ENCODE measurements at regions not wholly inside any gene's neighbourhood (a gene's known extent, or its start where the extent isn't known, plus 50 kb on each side); places are given as distances from the start of the nearest gene placed in this dataset.
"Not testable (repeated sequence)": the region's sequence is repeated elsewhere in the genome, so short reads cannot be mapped to it uniquely, and the experiment has no call there.

GRCh38 chr1:76725864-76726619, 141.2 kb upstream of the ST6GALNAC5 start:
- H3K36me3 ChIP-seq (ENCODE audit: control insufficient read depth, insufficient read depth, low read length) = no peaks in the 10 kb centered on the region
- no peaks in the 10 kb centered on the region for H3K27me3 ChIP-seq (ENCODE audit: control insufficient read depth, insufficient read depth, low read length)
- H3K4me1 ChIP-seq = no peaks in the 10 kb centered on the region
- no peaks in the 10 kb centered on the region for H3K9me3 ChIP-seq (ENCODE audit: control insufficient read depth, low read length)
- H3K4me3 ChIP-seq (ENCODE audit: low read depth, low read length) = no peak overlapping the region
- no peak overlapping the region for H3K4me2 ChIP-seq (ENCODE audit: low read length)
- no peak overlapping the region for H3K9ac ChIP-seq
- TF ChIP-seq, protein P1, sequence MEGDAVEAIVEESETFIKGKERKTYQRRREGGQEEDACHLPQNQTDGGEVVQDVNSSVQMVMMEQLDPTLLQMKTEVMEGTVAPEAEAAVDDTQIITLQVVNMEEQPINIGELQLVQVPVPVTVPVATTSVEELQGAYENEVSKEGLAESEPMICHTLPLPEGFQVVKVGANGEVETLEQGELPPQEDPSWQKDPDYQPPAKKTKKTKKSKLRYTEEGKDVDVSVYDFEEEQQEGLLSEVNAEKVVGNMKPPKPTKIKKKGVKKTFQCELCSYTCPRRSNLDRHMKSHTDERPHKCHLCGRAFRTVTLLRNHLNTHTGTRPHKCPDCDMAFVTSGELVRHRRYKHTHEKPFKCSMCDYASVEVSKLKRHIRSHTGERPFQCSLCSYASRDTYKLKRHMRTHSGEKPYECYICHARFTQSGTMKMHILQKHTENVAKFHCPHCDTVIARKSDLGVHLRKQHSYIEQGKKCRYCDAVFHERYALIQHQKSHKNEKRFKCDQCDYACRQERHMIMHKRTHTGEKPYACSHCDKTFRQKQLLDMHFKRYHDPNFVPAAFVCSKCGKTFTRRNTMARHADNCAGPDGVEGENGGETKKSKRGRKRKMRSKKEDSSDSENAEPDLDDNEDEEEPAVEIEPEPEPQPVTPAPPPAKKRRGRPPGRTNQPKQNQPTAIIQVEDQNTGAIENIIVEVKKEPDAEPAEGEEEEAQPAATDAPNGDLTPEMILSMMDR (IDR thresholded peaks at IDR 0.05) = no peak
- H3K27ac ChIP-seq = no peak overlapping the region
- H2AFZ ChIP-seq = no peak overlapping the region
- no peaks in the 10 kb centered on the region for H3K79me2 ChIP-seq

GRCh38 chr1:76727520-76727919, 139.8 kb upstream of the ST6GALNAC5 start:
- no peak overlapping the region for H3K27ac ChIP-seq
- TF ChIP-seq, protein P1 (IDR thresholded peaks at IDR 0.05) = no peak
- H3K4me2 ChIP-seq (ENCODE audit: low read length) = no peak overlapping the region
- H3K4me1 ChIP-seq = no peaks in the 10 kb centered on the region
- no peaks in the 10 kb centered on the region for H3K27me3 ChIP-seq (ENCODE audit: control insufficient read depth, insufficient read depth, low read length)
- H3K36me3 ChIP-seq (ENCODE audit: control insufficient read depth, insufficient read depth, low read length) = no peaks in the 10 kb centered on the region
- no peak overlapping the region for H2AFZ ChIP-seq
- no peaks in the 10 kb centered on the region for H3K9me3 ChIP-seq (ENCODE audit: control insufficient read depth, low read length)
- H3K4me3 ChIP-seq (ENCODE audit: low read depth, low read length) = no peak overlapping the region
- H3K79me2 ChIP-seq = no peaks in the 10 kb centered on the region
- H3K9ac ChIP-seq = no peak overlapping the region

DNA sequence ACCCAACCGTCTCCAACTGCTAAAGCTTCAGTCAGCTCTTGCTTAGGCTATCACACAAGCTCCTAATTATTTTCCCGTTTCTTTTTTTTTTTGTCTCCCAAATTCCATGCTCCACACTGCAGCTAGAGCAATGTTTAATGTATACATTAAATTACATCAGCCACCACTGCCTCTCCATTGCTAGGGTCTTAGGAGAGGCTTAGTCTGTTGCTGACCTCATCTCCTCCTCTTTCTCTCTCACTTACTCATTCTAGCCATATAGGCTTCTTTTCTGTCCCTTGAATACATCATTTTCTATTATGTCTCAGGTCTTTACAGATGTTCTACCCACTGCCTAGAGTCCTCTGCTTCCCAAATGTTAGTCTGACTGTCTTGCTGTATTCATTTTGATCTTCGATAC, 138.1 kb upstream of the ST6GALNAC5 start:
- no peak overlapping the region for H3K4me3 ChIP-seq (ENCODE audit: low read depth, low read length)
- no peaks in the 10 kb centered on the region for H3K79me2 ChIP-seq

DNA sequence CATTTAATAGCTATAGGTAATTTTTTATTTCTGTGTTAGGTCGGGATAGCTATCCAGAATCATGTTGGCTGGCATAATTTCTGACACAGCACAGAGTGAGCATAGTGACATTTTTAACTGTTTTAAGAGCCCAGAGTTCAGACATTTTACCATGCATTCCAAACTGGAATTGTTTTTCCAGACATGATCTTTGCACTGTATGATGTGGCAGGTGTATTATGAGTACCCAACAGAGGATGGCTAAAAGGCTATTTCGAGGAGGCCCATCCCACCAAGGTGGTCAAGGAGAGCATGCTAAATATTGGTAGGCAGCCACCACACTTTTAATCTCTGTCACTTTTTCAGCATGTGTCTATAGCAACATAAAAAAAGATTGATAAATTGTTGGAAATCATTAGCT, 137.3 kb upstream of the ST6GALNAC5 start:
- Histone ChIP-seq H3K4me3 (ENCODE audit: low read depth, low read length) (no peak overlapping the region), H2AFZ (no peak overlapping the region), H3K27ac (no peak overlapping the region), H3K79me2 (no peaks in the 10 kb centered on the region), H3K27me3 (ENCODE audit: control insufficient read depth, insufficient read depth, low read length) (no peaks in the 10 kb centered on the region), H3K36me3 (ENCODE audit: control insufficient read depth, insufficient read depth, low read length) (no peaks in the 10 kb centered on the region), H3K9ac (no peak overlapping the region), H3K9me3 (ENCODE audit: control insufficient read depth, low read length) (no peaks in the 10 kb centered on the region), H3K4me1 (no peaks in the 10 kb centered on the region), H3K4me2 (ENCODE audit: low read length) (no peak overlapping the region)
- TF ChIP-seq, protein P1 (IDR thresholded peaks at IDR 0.05) = no peak

More for the DNA sequence above, 138.1 kb upstream of the ST6GALNAC5 start:
- H2AFZ ChIP-seq = no peak overlapping the region
- H3K36me3 ChIP-seq (ENCODE audit: control insufficient read depth, insufficient read depth, low read length) = no peaks in the 10 kb centered on the region
- H3K27ac ChIP-seq = no peak overlapping the region
- no peaks in the 10 kb centered on the region for H3K9me3 ChIP-seq (ENCODE audit: control insufficient read depth, low read length)
- TF ChIP-seq, protein P1 (IDR thresholded peaks at IDR 0.05) = no peak
- H3K4me1 ChIP-seq = no peaks in the 10 kb centered on the region
- H3K27me3 ChIP-seq (ENCODE audit: control insufficient read depth, insufficient read depth, low read length) = no peaks in the 10 kb centered on the region
- H3K9ac ChIP-seq = no peak overlapping the region
- no peak overlapping the region for H3K4me2 ChIP-seq (ENCODE audit: low read length)

- H3K27me3 ChIP-seq (ENCODE audit: control insufficient read depth, insufficient read depth, low read length); H2AFZ ChIP-seq; H3K9ac ChIP-seq; H3K4me1 ChIP-seq; H3K4me3 ChIP-seq (ENCODE audit: low read depth, low read length); H3K27ac ChIP-seq; H3K9me3 ChIP-seq (ENCODE audit: control insufficient read depth, low read length); H3K36me3 ChIP-seq (ENCODE audit: control insufficient read depth, insufficient read depth, low read length); H3K4me2 ChIP-seq (ENCODE audit: low read length); H3K79me2 ChIP-seq: not testable (repeated sequence)
Measured at GRCh38 chr1:76738355-76738754, 128.9 kb upstream of the ST6GALNAC5 start.

All from parathyroid adenoma (tissue), 2 donors.